HepG2 (cell line): ENCODE measurements at regions not wholly inside any gene's neighbourhood (a gene's known extent, or its start where the extent isn't known, plus 50 kb on each side); places are given as distances from the start of the nearest gene placed in this dataset.

Experiments used
- ATF3 ChIP-seq: sonication (generic); formaldehyde crosslinking; IDR thresholded peaks from 2 replicates; pipeline ENCODE4 v1.4.0; 2020; ENCODE audit warnings: missing genetic modification reagents
- CTCF ChIP-seq: sonication (generic); formaldehyde crosslinking; IDR thresholded peaks from 2 replicates; pipeline ENCODE4 v1.5.0; 2020; ENCODE audit warnings: mild to moderate bottlenecking, missing genetic modification reagents, moderate library complexity
- HDAC2 ChIP-seq: sonication (generic); formaldehyde crosslinking; IDR thresholded peaks from 2 replicates; pipeline ENCODE4 v1.4.0; 2020; ENCODE audit warnings: missing genetic modification reagents
- NONO ChIP-seq, 2 experiments: fragments of 450-650 bp in 1 of 2; sonication (generic) in 1 of 2; formaldehyde crosslinking in 1 of 2; IDR thresholded peaks in 1 of 2; conservative IDR thresholded peaks in 1 of 2; 2 replicates each; pipeline versions ENCODE4 v1.6.1 to v1.8.0; 2017 to 2022; ENCODE audit warnings: mild to moderate bottlenecking in 1 of 2, missing genetic modification reagents in 1 of 2, moderate library complexity in 1 of 2
- PCBP2 ChIP-seq: fragments of 200-400 bp; formaldehyde crosslinking; optimal IDR thresholded peaks from 2 replicates; pipeline ENCODE3; 2018; ENCODE audit warnings: low read length, low read depth; ENCODE audit not compliant: poor library complexity, severe bottlenecking
- WIZ ChIP-seq: sonication (generic); formaldehyde crosslinking; IDR thresholded peaks from 2 replicates; pipeline ENCODE4 v1.5.1; 2020; ENCODE audit warnings: mild to moderate bottlenecking, missing genetic modification reagents

- no peak for TF ChIP-seq PCBP2
- no peak for TF ChIP-seq ATF3 (CRISPR knock-in tag)
- TF ChIP-seq HDAC2 (CRISPR knock-in tag), result no peak
- no peak for TF ChIP-seq CTCF (CRISPR knock-in tag)
- TF ChIP-seq NONO (IDR thresholded peaks at IDR 0.05), result no peak
- no peak for TF ChIP-seq NONO (CRISPR knock-in tag; conservative IDR thresholded peaks at IDR 0.05)
- TF ChIP-seq WIZ (CRISPR knock-in tag), result no peak
Observed at GRCh38 chr13:30128095-30128494, 179.3 kb downstream of the KATNAL1 start.
